NB4 (cell line): ENCODE measurements at regions not wholly inside any gene's neighbourhood (a gene's known extent, or its start where the extent isn't known, plus 50 kb on each side); places are given as distances from the start of the nearest gene placed in this dataset.

Experiments used
- MYC ChIP-seq: IDR thresholded peaks from 2 replicates; pipeline ENCODE4 v1.6.1; 2011; ENCODE audit warnings: low read depth, low read length
- TF ChIP-seq, protein P1 (sequence below): IDR thresholded peaks from one replicate; pipeline ENCODE4 v1.5.1; 2012; ENCODE audit warnings: low read depth, low read length

DNA sequence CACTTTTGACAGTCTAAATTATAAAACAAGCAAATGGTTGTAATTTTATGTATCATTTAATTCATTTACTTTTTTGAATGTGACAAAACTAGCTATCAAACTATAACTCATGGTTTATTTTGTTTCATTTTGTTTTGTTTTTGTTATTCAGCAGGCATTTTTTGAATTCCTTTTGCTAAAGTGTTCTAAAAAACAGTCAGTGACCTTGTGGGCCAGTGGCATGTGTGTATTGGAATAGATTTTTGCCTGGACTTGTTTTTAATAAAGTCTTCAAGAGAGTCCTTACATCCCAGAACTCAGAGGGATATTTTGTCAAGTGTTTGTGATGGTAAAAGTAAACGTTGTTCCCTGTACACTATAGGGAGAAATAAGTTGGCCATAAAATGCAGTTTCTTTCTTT, 369.7 kb upstream of the SYT1 start:
- no peak for TF ChIP-seq MYC
- TF ChIP-seq, protein P1, sequence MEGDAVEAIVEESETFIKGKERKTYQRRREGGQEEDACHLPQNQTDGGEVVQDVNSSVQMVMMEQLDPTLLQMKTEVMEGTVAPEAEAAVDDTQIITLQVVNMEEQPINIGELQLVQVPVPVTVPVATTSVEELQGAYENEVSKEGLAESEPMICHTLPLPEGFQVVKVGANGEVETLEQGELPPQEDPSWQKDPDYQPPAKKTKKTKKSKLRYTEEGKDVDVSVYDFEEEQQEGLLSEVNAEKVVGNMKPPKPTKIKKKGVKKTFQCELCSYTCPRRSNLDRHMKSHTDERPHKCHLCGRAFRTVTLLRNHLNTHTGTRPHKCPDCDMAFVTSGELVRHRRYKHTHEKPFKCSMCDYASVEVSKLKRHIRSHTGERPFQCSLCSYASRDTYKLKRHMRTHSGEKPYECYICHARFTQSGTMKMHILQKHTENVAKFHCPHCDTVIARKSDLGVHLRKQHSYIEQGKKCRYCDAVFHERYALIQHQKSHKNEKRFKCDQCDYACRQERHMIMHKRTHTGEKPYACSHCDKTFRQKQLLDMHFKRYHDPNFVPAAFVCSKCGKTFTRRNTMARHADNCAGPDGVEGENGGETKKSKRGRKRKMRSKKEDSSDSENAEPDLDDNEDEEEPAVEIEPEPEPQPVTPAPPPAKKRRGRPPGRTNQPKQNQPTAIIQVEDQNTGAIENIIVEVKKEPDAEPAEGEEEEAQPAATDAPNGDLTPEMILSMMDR, result no peak
